Superior temporal gyrus (tissue), 1 donor: ENCODE measurements at regions not wholly inside any gene's neighbourhood (a gene's known extent, or its start where the extent isn't known, plus 50 kb on each side); places are given as distances from the start of the nearest gene placed in this dataset.
A peak's percentile ranks its signal among the peaks of the same experiment; 100 is the strongest.

ENCODE experiments used
- DNase-seq: peaks from one replicate; pipeline ENCODE4 v3.0.0-alpha.2; 2016; ENCODE audit errors: extremely low spot score

GRCh38 chr15:35854316-35854715 lies 308.4 kb upstream of the DPH6 start:
- no peak for DNase-seq

GRCh38 chr15:35857567-35858226 lies 311.7 kb upstream of the DPH6 start:
- peak; percentile 60 for DNase-seq

GRCh38 chr15:35858707-35859106 lies 312.7 kb upstream of the DPH6 start:
- DNase-seq, result no peak

- DNase-seq, result no peak
These were observed 317.7 kb upstream of the DPH6 start for GRCh38 chr15:35863655-35864054.

- no peak for DNase-seq
These were observed 321.4 kb upstream of the DPH6 start for GRCh38 chr15:35867356-35867755.

GRCh38 chr15:35871282-35871681 lies 325.3 kb upstream of the DPH6 start:
- no peak for DNase-seq

- DNase-seq, result no peak
These were observed 325.8 kb upstream of the DPH6 start for GRCh38 chr15:35871812-35872211.

GRCh38 chr15:35872577-35872976 lies 326.6 kb upstream of the DPH6 start:
- no peak for DNase-seq

GRCh38 chr15:35874260-35874905 lies 328.4 kb upstream of the DPH6 start:
- DNase-seq, result no peak

- DNase-seq, result no peak
These were observed 330.8 kb upstream of the DPH6 start for GRCh38 chr15:35876762-35877161.

- DNase-seq, result no peak
These were observed 334.9 kb upstream of the DPH6 start for GRCh38 chr15:35880896-35881295.

- DNase-seq, result no peak
These were observed 339.9 kb upstream of the DPH6 start for GRCh38 chr15:35885870-35886269.

GRCh38 chr15:35886765-35887164 lies 340.8 kb upstream of the DPH6 start:
- no peak for DNase-seq

- DNase-seq, result no peak
These were observed 342.9 kb upstream of the DPH6 start for GRCh38 chr15:35888815-35889214.

GRCh38 chr15:35907511-35907910 lies 361.5 kb upstream of the DPH6 start:
- no peak for DNase-seq

- DNase-seq, result no peak
These were observed 363.4 kb upstream of the DPH6 start for GRCh38 chr15:35909414-35909813.

- DNase-seq, result no peak
These were observed 364.3 kb upstream of the DPH6 start for GRCh38 chr15:35910227-35910626.

GRCh38 chr15:35911052-35911777 lies 365.2 kb upstream of the DPH6 start:
- DNase-seq, result no peak

- DNase-seq, result no peak
These were observed 366.2 kb upstream of the DPH6 start for GRCh38 chr15:35912196-35912595.

- DNase-seq, result no peak
These were observed 368.6 kb upstream of the DPH6 start for GRCh38 chr15:35914573-35914972.

- no peak for DNase-seq
These were observed 375.1 kb upstream of the DPH6 start for GRCh38 chr15:35921046-35921445.

- no peak for DNase-seq
These were observed 379.5 kb upstream of the DPH6 start for GRCh38 chr15:35925275-35926006.
